CD14-positive monocyte (primary cell): ENCODE measurements at regions not wholly inside any gene's neighbourhood (a gene's known extent, or its start where the extent isn't known, plus 50 kb on each side); places are given as distances from the start of the nearest gene placed in this dataset.

ENCODE experiments used
- DNase-seq, 3 donors: peaks; one replicate each; pipeline ENCODE4 v3.0.0-alpha.2; 2011 to 2022
- H2AFZ ChIP-seq: 2 replicates; pipeline ENCODE4 v1.6.0; 2012; ENCODE audit warnings: mild to moderate bottlenecking, low read depth, low read length, inconsistent platforms; ENCODE audit not compliant: insufficient read depth, poor library complexity, severe bottlenecking
- H3K27ac ChIP-seq, 2 donors: 1 replicate in 1 of 2; 2 replicates in 1 of 2; pipeline ENCODE4 v1.5.1; 2012 to 2013; ENCODE audit warnings: low read length in 2 of 2, control low read depth in 1 of 2, inconsistent platforms in 1 of 2, low read depth in 1 of 2, mild to moderate bottlenecking in 1 of 2
- H3K27me3 ChIP-seq, 2 donors: one replicate each; pipeline versions ENCODE4 v1.6.0 to v1.6.1; 2011 to 2013; ENCODE audit warnings: low read length in 2 of 2; ENCODE audit not compliant: control insufficient read depth in 2 of 2, insufficient read depth in 2 of 2
- H3K36me3 ChIP-seq, 2 donors: replicated peaks in 1 of 2; 1 replicate in 1 of 2; 2 replicates in 1 of 2; pipeline versions ENCODE4 v1.5.1 to v1.6.1; 2012 to 2013; ENCODE audit warnings: low read length in 2 of 2, control low read depth in 1 of 2, inconsistent platforms in 1 of 2, mild to moderate bottlenecking in 1 of 2; ENCODE audit not compliant: insufficient read depth in 2 of 2, control insufficient read depth in 1 of 2
- H3K4me1 ChIP-seq, 2 donors: 1 replicate in 1 of 2; 2 replicates in 1 of 2; pipeline versions ENCODE4 v1.5.1 to v1.6.1; 2012 to 2013; ENCODE audit warnings: low read length in 2 of 2, control low read depth in 1 of 2, inconsistent platforms in 1 of 2, mild to moderate bottlenecking in 1 of 2, moderate library complexity in 1 of 2; ENCODE audit not compliant: insufficient read depth in 2 of 2, control insufficient read depth in 1 of 2
- H3K4me2 ChIP-seq: replicated peaks from 2 replicates; pipeline ENCODE3; 2012; ENCODE audit warnings: low read length, moderate library complexity, mild to moderate bottlenecking; ENCODE audit not compliant: poor library complexity, severe bottlenecking; ENCODE audit errors: extremely low read depth
- H3K4me3 ChIP-seq, 3 experiments: fragments of 200-600 bp in 1 of 3; sonication (generic) in 1 of 3; replicated peaks in 1 of 3; 1 replicate in 2 of 3; 2 replicates in 1 of 3; pipeline ENCODE4 v1.5.1; 2011 to 2013; ENCODE audit warnings: low read length in 3 of 3, mild to moderate bottlenecking in 3 of 3, control low read depth in 2 of 3, low read depth in 2 of 3, inconsistent platforms in 1 of 3, moderate library complexity in 1 of 3
- H3K79me2 ChIP-seq: 2 replicates; pipeline ENCODE4 v1.6.0; 2012; ENCODE audit warnings: mild to moderate bottlenecking, control low read depth, inconsistent platforms, low read length, moderate library complexity; ENCODE audit not compliant: insufficient read depth
- H3K9ac ChIP-seq: 2 replicates; pipeline ENCODE4 v1.6.0; 2017; ENCODE audit warnings: low read length, mild to moderate bottlenecking; ENCODE audit not compliant: insufficient read depth, poor library complexity, severe bottlenecking
- H3K9me3 ChIP-seq, 2 donors: replicated peaks in 1 of 2; 1 replicate in 1 of 2; 2 replicates in 1 of 2; pipeline versions ENCODE4 v1.5.1 to v1.6.1; 2012 to 2013; ENCODE audit warnings: low read length in 2 of 2, control low read depth in 1 of 2; ENCODE audit not compliant: control insufficient read depth in 1 of 2, insufficient read depth in 1 of 2
- H4K20me1 ChIP-seq: 2 replicates; pipeline ENCODE4 v1.6.0; 2012; ENCODE audit warnings: mild to moderate bottlenecking, low read length, control low read depth, moderate library complexity; ENCODE audit not compliant: insufficient read depth
- H3K27ac Mint-ChIP-seq, 7 donors: one replicate each; pipeline ENCODE4 v1.8.0; 2020; ENCODE audit warnings: mild to moderate bottlenecking in 7 of 7, mixed read lengths in 7 of 7, moderate library complexity in 6 of 7, inconsistent platforms in 2 of 7
- H3K27me3 Mint-ChIP-seq, 3 donors: one replicate each; pipeline ENCODE4 v1.8.0; 2021 to 2022; ENCODE audit warnings: low read depth in 3 of 3, mild to moderate bottlenecking in 3 of 3, mixed read lengths in 3 of 3, moderate library complexity in 3 of 3, inconsistent platforms in 1 of 3
- H3K36me3 Mint-ChIP-seq, 2 donors: one replicate each; pipeline ENCODE4 v1.8.0; 2020; ENCODE audit warnings: mixed read lengths in 2 of 2, inconsistent platforms in 1 of 2, mild to moderate bottlenecking in 1 of 2
- H3K4me1 Mint-ChIP-seq: one replicate; pipeline ENCODE4 v1.8.0; 2020; ENCODE audit warnings: mild to moderate bottlenecking, mixed read lengths
- H3K4me3 Mint-ChIP-seq, 2 donors: one replicate each; pipeline ENCODE4 v1.8.0; 2020; ENCODE audit warnings: mild to moderate bottlenecking in 2 of 2, mixed read lengths in 2 of 2, moderate library complexity in 1 of 2
- H3K9me3 Mint-ChIP-seq, 7 donors: one replicate each; pipeline ENCODE4 v1.8.0; 2020 to 2022; ENCODE audit warnings: mixed read lengths in 7 of 7, mild to moderate bottlenecking in 6 of 7, moderate library complexity in 6 of 7, inconsistent platforms in 2 of 7
- WGBS: methylation state at CpG from one replicate; pipeline ENCODE4 v1.1.5; 2013; ENCODE audit warnings: missing lambda C conversion rate; ENCODE audit not compliant: insufficient coverage; 5-methylcytosine and 5-hydroxymethylcytosine counted together
- intact Hi-C, 2 donors: fragments of 100-400 bp; cut with micrococcal nuclease; formaldehyde crosslinking; loops; one replicate each; pipeline versions ENCODE4 v1.15.0 to v1.15.1; 2023
- TF ChIP-seq, protein P1 (sequence below): fragments of 200-600 bp; IDR thresholded peaks from one replicate; pipeline ENCODE4 v1.8.0; 2022; ENCODE audit warnings: antibody characterized with exemption, mild to moderate bottlenecking

DNA sequence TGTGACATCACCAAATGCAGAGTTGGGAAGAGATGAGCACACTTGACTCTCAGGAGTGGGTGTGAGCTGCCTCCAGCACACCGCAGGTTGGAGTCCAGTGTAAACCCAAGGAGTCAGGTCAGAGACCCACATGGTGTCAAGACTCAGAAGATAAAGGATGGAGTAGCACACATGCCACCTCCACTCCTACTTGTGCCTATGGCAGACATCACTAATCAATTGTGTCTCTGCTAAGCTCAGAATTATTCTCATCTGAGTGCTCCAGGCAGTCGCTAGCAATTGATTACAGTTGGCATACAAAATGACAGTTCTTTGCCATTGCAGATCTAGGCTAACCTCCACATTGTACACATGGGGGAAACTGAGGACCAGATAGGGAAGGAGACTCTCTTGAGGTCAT lies 187.1 kb downstream of the RPS24 start:
- Mint-ChIP-seq H3K4me1 (peaks cover 23% of the 10 kb centered on the region), H3K9me3 (peaks cover 0 to 11% (median 8%) of the 10 kb centered on the region in 7 donors), H3K4me3 (no peak overlapping the region), H3K27ac (no peak overlapping the region), H3K36me3 (no peaks in the 10 kb centered on the region), H3K27me3 (peaks cover 5 to 9% (median 7%) of the 10 kb centered on the region in 3 donors)
- Histone ChIP-seq H3K79me2 (no peaks in the 10 kb centered on the region), H3K9me3 (peaks cover 0 to 6% of the 10 kb centered on the region in 2 donors), H3K4me2 (no peak overlapping the region), H3K9ac (no peak overlapping the region), H2AFZ (no peak overlapping the region), H4K20me1 (no peaks in the 10 kb centered on the region), H3K27me3 (no peaks in the 10 kb centered on the region), H3K36me3 (no peaks in the 10 kb centered on the region), H3K4me3 (no peak overlapping the region), H3K27ac (no peak overlapping the region), H3K4me1 (peaks cover 15 to 17% of the 10 kb centered on the region in 2 donors)
- 80% methylated on average over 1 of the region's 2 CpGs for WGBS
- TF ChIP-seq, protein P1, sequence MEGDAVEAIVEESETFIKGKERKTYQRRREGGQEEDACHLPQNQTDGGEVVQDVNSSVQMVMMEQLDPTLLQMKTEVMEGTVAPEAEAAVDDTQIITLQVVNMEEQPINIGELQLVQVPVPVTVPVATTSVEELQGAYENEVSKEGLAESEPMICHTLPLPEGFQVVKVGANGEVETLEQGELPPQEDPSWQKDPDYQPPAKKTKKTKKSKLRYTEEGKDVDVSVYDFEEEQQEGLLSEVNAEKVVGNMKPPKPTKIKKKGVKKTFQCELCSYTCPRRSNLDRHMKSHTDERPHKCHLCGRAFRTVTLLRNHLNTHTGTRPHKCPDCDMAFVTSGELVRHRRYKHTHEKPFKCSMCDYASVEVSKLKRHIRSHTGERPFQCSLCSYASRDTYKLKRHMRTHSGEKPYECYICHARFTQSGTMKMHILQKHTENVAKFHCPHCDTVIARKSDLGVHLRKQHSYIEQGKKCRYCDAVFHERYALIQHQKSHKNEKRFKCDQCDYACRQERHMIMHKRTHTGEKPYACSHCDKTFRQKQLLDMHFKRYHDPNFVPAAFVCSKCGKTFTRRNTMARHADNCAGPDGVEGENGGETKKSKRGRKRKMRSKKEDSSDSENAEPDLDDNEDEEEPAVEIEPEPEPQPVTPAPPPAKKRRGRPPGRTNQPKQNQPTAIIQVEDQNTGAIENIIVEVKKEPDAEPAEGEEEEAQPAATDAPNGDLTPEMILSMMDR = no peak
- intact Hi-C loops = no loop called here
- DNase-seq = no peak

DNA sequence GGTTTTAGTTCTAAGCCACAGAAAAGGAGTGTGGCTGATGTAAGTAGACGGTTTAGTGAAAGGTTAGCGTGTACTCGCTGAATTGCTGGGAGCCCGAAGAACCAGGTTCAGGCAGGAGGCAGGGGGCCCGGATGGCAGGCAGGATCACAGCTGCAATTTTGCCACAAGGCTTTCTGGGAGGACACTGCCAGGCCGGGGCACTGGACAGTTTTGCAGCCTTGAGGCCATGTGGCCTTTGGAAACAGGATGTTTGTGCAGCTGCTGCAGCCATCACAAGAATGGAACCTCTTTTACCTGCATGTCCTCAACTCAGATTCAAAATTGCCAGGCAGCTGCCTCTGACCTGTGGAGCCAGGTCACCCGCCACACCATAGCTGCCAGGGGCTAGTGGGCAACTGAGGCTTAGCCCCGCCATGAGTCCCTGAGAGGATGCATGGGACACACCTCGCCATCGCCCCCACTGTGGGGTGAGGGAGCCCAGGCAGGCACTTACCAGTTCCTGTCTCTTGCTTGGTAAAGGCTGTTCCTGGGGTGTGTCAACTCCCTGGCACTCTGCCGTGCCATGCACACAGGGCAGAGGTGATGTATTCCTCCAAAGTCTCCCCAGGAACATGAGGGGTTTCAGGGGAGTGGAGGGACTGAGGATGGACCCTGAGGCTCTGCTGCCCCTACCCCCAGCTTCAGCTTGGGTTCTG lies 188.6 kb downstream of the RPS24 start:
- WGBS = 85% methylated on average over 10 of the region's 11 CpGs

More for the DNA sequence above, 188.6 kb downstream of the RPS24 start:
- TF ChIP-seq, protein P1 = no peak
- H3K9me3 ChIP-seq = peaks cover 0 to 6% of the 10 kb centered on the region in 2 donors
- Mint-ChIP-seq H3K9me3 (peaks cover 0 to 11% (median 9%) of the 10 kb centered on the region in 7 donors), H3K36me3 (no peaks in the 10 kb centered on the region), H3K27me3 (peaks cover 3 to 5% (median 4%) of the 10 kb centered on the region in 3 donors), H3K27ac (peak overlapping the region in 1 of 7 donors; percentile 73), H3K4me3 (no peak overlapping the region), H3K4me1 (peaks cover 10% of the 10 kb centered on the region)
- no peak overlapping the region for H3K27ac ChIP-seq
- intact Hi-C loops = no loop called here
- no peak for DNase-seq
- H3K27me3 ChIP-seq = no peaks in the 10 kb centered on the region
- no peaks in the 10 kb centered on the region for H3K79me2 ChIP-seq
- H3K4me2 ChIP-seq = no peak overlapping the region
- H3K4me1 ChIP-seq = peaks cover 6 to 7% of the 10 kb centered on the region in 2 donors
- no peak overlapping the region for H3K4me3 ChIP-seq
- H4K20me1 ChIP-seq = no peaks in the 10 kb centered on the region
- no peak overlapping the region for H2AFZ ChIP-seq
- H3K36me3 ChIP-seq = no peaks in the 10 kb centered on the region
- no peak overlapping the region for H3K9ac ChIP-seq
